Loucy (cell line): ENCODE measurements at regions not wholly inside any gene's neighbourhood (a gene's known extent, or its start where the extent isn't known, plus 50 kb on each side); places are given as distances from the start of the nearest gene placed in this dataset.
"Not testable (repeated sequence)": the region's sequence is repeated elsewhere in the genome, so short reads cannot be mapped to it uniquely, and the experiment has no call there.

ENCODE experiments used
- H2AFZ ChIP-seq: fragments of 200-600 bp; sonication (generic); 2 replicates; pipeline ENCODE4 v1.6.0; 2016; ENCODE audit warnings: antibody characterized with exemption, mild to moderate bottlenecking, low read length, moderate library complexity
- H3F3A ChIP-seq: fragments of 200-600 bp; 2 replicates; pipeline ENCODE4 v1.6.0; 2016; ENCODE audit warnings: antibody characterized with exemption, low read depth, mild to moderate bottlenecking
- H3K27me3 ChIP-seq: fragments of 200-600 bp; sonication (generic); 2 replicates; pipeline ENCODE4 v1.6.1; 2014; ENCODE audit warnings: low read length, mild to moderate bottlenecking; ENCODE audit not compliant: insufficient read depth, poor library complexity, severe bottlenecking
- H3K36me3 ChIP-seq: fragments of 200-600 bp; sonication (generic); 2 replicates; pipeline ENCODE4 v1.6.1; 2016; ENCODE audit warnings: low read length; ENCODE audit not compliant: insufficient read depth
- H3K4me1 ChIP-seq: fragments of 200-600 bp; sonication (generic); 2 replicates; pipeline ENCODE4 v1.5.1; 2014; ENCODE audit warnings: low read length, mild to moderate bottlenecking; ENCODE audit not compliant: insufficient read depth, poor library complexity, severe bottlenecking
- H3K4me2 ChIP-seq: fragments of 200-600 bp; sonication (generic); 2 replicates; pipeline ENCODE4 v1.6.0; 2014; ENCODE audit warnings: antibody characterized with exemption, low read length, low read depth, mild to moderate bottlenecking; ENCODE audit not compliant: poor library complexity, severe bottlenecking
- H3K4me3 ChIP-seq: fragments of 200-600 bp; sonication (generic); 2 replicates; pipeline ENCODE4 v1.5.1; 2014; ENCODE audit warnings: low read length, mild to moderate bottlenecking, mixed read lengths; ENCODE audit not compliant: poor library complexity, severe bottlenecking
- H3K79me2 ChIP-seq: fragments of 200-600 bp; sonication (generic); 2 replicates; pipeline ENCODE4 v1.6.1; 2014; ENCODE audit warnings: low read length; ENCODE audit not compliant: insufficient read depth
- H3K9ac ChIP-seq: fragments of 200-600 bp; sonication (generic); 2 replicates; pipeline ENCODE4 v1.6.0; 2014; ENCODE audit warnings: mild to moderate bottlenecking, low read depth, low read length, moderate library complexity; ENCODE audit not compliant: poor library complexity, severe bottlenecking
- H3K9me2 ChIP-seq: fragments of 200-600 bp; sonication (generic); replicated peaks from 2 replicates; pipeline ENCODE4 v1.6.1; 2016; ENCODE audit warnings: low read depth, low read length, mixed read lengths
- H3K9me3 ChIP-seq: fragments of 200-600 bp; sonication (generic); 2 replicates; pipeline ENCODE4 v1.6.1; 2014; ENCODE audit warnings: mild to moderate bottlenecking, antibody characterized with exemption, low read length, low read depth; ENCODE audit not compliant: insufficient read depth
- H4K20me1 ChIP-seq: fragments of 200-600 bp; sonication (generic); 2 replicates; pipeline ENCODE4 v1.6.0; 2014; ENCODE audit warnings: antibody characterized with exemption, low read length, mild to moderate bottlenecking; ENCODE audit not compliant: insufficient read depth, poor library complexity, severe bottlenecking
- TF ChIP-seq, protein P1 (sequence below): fragments of 200-600 bp; sonication (generic); conservative IDR thresholded peaks from 2 replicates; pipeline ENCODE4 v1.5.1; 2014; ENCODE audit warnings: mild to moderate bottlenecking, antibody characterized with exemption, low read length

DNA sequence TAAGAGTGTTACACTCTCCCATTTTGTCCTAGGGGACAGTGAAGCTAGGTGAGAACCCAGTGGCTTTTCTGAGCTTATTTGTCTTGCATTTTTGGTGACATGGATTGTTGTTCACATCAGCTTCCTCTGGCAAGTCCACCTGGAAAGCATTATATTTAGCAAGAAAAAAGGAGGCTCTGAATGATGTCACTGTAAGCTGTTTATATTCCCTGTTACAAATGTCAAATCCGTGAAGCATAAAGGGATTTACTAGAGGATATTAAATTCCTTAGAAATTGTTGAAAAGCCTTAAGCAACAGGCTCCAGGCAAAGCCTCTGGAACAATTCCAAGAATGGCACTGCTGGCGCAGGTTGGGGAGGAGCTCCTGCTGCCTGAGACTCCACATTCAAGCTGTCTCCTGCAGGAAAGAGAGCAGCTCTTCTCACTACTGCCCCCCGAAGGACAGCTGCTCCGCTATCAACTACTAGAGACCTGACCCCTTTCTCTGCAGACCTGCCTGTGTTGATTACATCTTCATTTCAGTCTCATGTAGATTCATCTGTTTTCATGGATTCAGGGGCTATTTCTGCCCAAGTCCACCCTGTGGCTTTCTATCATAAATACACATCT lies 295.4 kb downstream of the RPIA start:
- H3K9me2 ChIP-seq, H3K27me3 ChIP-seq, H3K36me3 ChIP-seq, H3K4me3 ChIP-seq, H4K20me1 ChIP-seq, H3K9ac ChIP-seq, H3F3A ChIP-seq, H3K4me1 ChIP-seq, H3K9me3 ChIP-seq, H3K79me2 ChIP-seq: not testable (repeated sequence)
- TF ChIP-seq, protein P1, sequence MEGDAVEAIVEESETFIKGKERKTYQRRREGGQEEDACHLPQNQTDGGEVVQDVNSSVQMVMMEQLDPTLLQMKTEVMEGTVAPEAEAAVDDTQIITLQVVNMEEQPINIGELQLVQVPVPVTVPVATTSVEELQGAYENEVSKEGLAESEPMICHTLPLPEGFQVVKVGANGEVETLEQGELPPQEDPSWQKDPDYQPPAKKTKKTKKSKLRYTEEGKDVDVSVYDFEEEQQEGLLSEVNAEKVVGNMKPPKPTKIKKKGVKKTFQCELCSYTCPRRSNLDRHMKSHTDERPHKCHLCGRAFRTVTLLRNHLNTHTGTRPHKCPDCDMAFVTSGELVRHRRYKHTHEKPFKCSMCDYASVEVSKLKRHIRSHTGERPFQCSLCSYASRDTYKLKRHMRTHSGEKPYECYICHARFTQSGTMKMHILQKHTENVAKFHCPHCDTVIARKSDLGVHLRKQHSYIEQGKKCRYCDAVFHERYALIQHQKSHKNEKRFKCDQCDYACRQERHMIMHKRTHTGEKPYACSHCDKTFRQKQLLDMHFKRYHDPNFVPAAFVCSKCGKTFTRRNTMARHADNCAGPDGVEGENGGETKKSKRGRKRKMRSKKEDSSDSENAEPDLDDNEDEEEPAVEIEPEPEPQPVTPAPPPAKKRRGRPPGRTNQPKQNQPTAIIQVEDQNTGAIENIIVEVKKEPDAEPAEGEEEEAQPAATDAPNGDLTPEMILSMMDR, result peak; percentile 48
- Histone ChIP-seq H2AFZ (peak overlapping the region; percentile 67; the same call in 1 of the 2 replicates), H3K4me2 (peak overlapping the region; percentile 16)

- H4K20me1 ChIP-seq, H3K4me2 ChIP-seq, H3K9me3 ChIP-seq, H3K79me2 ChIP-seq, H3K4me3 ChIP-seq, H3K9me2 ChIP-seq, H3K4me1 ChIP-seq, H2AFZ ChIP-seq, H3K9ac ChIP-seq, H3K36me3 ChIP-seq, H3K27me3 ChIP-seq, H3F3A ChIP-seq: not testable (repeated sequence)
These were observed 297.1 kb downstream of the RPIA start for GRCh38 chr2:88988617-88989016.

DNA sequence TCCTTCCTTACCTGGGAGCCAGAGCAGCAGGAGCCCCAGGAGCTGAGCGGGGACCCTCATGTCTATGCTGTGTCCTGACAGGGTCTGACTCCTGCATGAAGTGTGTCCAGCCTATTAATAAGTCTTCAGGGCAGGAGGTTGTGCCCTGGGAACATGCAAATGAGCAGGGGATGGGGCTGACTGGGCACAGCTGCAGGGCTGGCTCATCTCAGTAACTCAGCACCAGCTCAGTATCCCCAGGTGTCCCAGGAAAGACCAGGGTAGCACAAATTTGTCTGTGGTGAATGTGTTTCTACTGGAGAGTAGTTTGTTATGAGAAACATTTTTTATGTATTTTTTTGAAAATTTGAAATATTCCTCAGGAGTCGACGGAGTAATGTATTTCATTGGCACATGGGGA lies 301.3 kb downstream of the RPIA start:
- H4K20me1 ChIP-seq, H3K79me2 ChIP-seq, H3K9me3 ChIP-seq, H3K4me2 ChIP-seq, H3K36me3 ChIP-seq, H3K9ac ChIP-seq, H3K4me3 ChIP-seq, H3K4me1 ChIP-seq, H2AFZ ChIP-seq, H3K27me3 ChIP-seq, H3K9me2 ChIP-seq, H3F3A ChIP-seq: not testable (repeated sequence)

DNA sequence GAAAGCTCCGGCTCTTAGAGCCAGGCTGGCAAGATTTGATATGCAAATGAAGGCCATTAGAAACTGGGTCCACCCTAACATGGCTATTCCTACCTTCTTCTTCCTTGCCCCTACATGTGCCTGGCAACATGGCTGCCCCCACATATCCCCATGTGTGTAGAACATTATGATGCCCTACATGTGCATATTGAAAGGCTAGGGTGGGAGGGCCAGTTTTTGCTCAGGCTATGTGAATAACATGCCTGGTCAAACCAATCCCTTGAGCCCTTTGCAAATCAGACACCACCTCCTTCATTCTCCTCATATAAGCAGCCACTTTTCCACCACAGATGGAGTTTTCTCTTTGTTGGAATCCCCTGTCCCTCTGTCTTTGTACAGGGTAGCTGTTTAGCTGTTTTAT lies 303.4 kb downstream of the RPIA start:
- H4K20me1 ChIP-seq, H3K4me1 ChIP-seq, H3K9me3 ChIP-seq, H3K79me2 ChIP-seq, H3K4me3 ChIP-seq, H2AFZ ChIP-seq, H3K27me3 ChIP-seq, H3K36me3 ChIP-seq, H3K9me2 ChIP-seq, H3K9ac ChIP-seq, H3K4me2 ChIP-seq, H3F3A ChIP-seq: not testable (repeated sequence)

GRCh38 chr2:88996588-88996987 lies 305.1 kb downstream of the RPIA start:
- H3K36me3 ChIP-seq, H3K4me3 ChIP-seq, H3K9me2 ChIP-seq, H3K27me3 ChIP-seq, H3K79me2 ChIP-seq, H3K9me3 ChIP-seq, H2AFZ ChIP-seq, H3K4me2 ChIP-seq, H3F3A ChIP-seq, H4K20me1 ChIP-seq, H3K4me1 ChIP-seq, H3K9ac ChIP-seq: not testable (repeated sequence)
